SH-SY5Y (cell line): ENCODE measurements at regions not wholly inside any gene's neighbourhood (a gene's known extent, or its start where the extent isn't known, plus 50 kb on each side); places are given as distances from the start of the nearest gene placed in this dataset.

Experiments used
- GATA2 ChIP-seq: IDR thresholded peaks from 2 replicates; pipeline ENCODE4 v1.6.1; 2011; ENCODE audit warnings: mild to moderate bottlenecking, low read depth, low read length
- GATA3 ChIP-seq: IDR thresholded peaks from 2 replicates; pipeline ENCODE4 v1.6.1; 2011; ENCODE audit warnings: low read depth, mild to moderate bottlenecking, low read length, moderate library complexity

- TF ChIP-seq GATA2 (no peak), GATA3 (no peak)
Observed at GRCh38 chr10:62870866-62871265, 54.7 kb upstream of the EGR2 start.
